ENCODE measurements at regions not wholly inside any gene's neighbourhood (a gene's known extent, or its start where the extent isn't known, plus 50 kb on each side); places are given as distances from the start of the nearest gene placed in this dataset.
"Not testable (repeated sequence)": the region's sequence is repeated elsewhere in the genome, so short reads cannot be mapped to it uniquely, and the experiment has no call there.

GRCh38 chr11:129637983-129638776 lies 177.5 kb upstream of the TMEM45B start:
- no peak for DNase-seq (ENCODE audit: low spot score)

GRCh38 chr11:129639300-129639699 lies 176.3 kb upstream of the TMEM45B start:
- no peak for DNase-seq (ENCODE audit: low spot score)

GRCh38 chr11:129640671-129641070 lies 175.0 kb upstream of the TMEM45B start:
- DNase-seq (ENCODE audit: low spot score) = no peak

DNA sequence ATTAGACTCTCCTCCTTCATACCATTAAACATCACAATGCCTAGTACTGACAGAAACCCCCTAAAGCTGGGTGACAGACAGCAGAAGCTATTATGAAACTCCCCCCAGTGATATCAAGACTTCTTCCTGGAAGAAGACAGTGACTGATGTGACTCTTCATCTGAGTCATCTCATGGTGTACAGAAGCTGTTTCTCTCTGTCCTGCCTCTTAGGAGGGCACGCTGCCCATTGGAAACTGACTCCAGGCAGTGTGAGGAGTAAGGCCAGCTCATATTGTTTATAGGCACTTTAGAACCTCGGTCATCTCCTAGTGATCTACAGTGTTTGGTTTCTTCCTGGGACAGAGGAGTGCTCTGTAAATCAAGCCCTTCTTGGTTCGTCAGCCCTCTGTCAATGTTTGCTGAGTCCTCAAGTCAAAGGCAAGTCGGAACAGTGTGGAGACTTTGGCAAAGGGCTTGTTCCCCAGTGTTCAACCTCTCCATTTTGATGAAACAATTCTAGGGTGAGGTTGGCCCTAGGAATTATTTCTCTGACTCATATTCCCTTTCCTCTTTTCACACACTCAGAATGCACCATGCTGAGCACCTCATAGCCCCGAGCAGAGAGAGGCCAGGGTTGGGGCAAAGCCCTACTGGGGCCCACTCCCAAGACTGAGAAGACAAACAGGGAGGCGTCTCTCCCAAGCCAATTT lies 172.5 kb upstream of the TMEM45B start:
- no peak for DNase-seq (ENCODE audit: low spot score)

- DNase-seq (ENCODE audit: low spot score) = no peak
Measured at GRCh38 chr11:129644326-129644725, 171.3 kb upstream of the TMEM45B start.

DNA sequence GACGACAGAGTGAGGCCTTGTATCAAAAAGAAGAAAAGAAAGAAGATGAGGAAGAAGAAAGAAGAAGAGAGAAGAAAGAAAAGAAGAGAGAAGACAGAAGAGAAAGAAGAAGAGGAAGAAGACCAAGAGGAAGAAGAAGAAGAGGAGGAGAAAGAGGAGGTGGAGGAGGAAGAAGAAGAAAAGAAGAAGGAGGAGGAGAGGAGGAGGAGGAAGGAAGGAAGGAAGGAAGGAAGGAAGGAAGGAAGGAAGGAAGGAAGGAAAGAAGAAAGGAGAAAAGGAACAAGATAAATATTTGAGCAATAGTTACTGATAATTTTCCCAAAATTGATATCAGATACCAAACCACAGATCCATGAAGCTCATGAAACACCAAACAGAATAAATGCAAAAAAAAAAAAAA lies 169.7 kb upstream of the TMEM45B start:
- DNase-seq (ENCODE audit: low spot score) = no peak

DNA sequence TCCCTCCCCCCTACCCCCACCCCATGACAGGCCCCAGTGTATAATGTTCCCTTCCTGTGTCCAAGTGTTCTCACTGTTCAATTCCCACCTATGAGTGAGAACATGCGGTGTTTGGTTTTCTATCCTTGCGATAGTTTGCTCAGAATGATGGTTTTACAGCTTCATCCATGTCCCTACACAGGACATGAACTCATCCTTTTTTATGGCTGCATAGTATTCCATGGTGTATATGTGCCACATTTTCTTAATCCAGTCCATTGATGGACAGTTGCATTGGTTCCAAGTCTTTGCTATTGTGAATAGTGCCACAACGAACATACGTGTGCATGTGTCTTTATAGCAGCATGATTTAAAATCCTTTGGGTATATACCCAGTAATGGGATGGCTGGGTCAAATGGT lies 165.6 kb upstream of the TMEM45B start:
- DNase-seq (ENCODE audit: low spot score) = not testable (repeated sequence)

- no peak for DNase-seq (ENCODE audit: low spot score)
Measured at GRCh38 chr11:129652835-129653234, 162.8 kb upstream of the TMEM45B start.

- no peak for DNase-seq (ENCODE audit: low spot score)
Measured at GRCh38 chr11:129655247-129655832, 160.3 kb upstream of the TMEM45B start.

DNA sequence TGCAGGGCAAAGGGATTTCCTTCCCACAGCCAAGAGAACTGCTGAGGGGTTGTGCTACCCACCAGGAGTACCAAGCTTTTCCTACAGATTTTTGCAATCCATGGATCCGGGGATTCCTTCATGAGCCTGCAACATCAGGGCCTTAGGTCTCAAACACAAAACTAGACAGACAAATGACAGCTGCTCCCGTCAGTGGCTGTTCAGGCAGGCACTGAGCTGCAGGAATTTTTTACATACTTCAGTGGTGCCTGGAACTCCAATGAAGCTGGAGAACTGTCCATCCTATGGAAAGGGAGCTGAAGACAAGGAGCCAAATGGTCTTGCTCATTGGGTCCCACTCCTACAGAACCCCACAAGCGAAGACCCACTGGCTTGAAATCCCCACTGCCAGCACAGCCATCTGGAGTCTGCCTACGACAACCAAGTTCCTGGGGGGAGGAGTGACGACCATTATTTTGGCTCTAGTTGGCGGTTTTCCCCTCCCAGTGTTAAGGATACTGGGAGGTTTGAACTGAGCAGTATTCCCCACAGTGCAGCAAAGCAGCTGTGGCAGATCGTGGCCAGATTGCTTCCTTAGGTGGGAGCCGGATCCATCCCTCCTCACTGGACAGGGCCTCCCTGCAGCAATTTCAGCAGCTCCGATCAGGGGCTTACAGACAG lies 157.7 kb upstream of the TMEM45B start:
- no peak for DNase-seq (ENCODE audit: low spot score)

DNA sequence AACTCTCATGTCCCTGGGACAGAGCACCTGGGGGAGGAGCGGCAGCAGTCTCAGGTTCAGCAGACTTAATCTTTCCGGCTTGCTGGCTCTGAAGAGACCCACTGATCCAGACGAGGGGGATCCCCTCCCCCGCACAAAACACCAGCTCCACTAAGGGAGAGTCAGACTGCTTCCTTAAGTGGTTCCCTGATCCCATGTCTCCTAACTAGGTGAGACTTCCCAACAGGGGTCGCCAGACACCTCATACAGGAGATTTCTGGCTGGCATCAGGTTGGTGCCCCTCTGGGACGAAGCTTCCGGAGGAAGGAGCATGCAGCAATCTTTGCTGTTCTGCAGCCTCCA lies 157.2 kb upstream of the TMEM45B start:
- DNase-seq (ENCODE audit: low spot score) = no peak

- no peak for DNase-seq (ENCODE audit: low spot score)
Measured at GRCh38 chr11:129680907-129681306, 134.7 kb upstream of the TMEM45B start.

DNA sequence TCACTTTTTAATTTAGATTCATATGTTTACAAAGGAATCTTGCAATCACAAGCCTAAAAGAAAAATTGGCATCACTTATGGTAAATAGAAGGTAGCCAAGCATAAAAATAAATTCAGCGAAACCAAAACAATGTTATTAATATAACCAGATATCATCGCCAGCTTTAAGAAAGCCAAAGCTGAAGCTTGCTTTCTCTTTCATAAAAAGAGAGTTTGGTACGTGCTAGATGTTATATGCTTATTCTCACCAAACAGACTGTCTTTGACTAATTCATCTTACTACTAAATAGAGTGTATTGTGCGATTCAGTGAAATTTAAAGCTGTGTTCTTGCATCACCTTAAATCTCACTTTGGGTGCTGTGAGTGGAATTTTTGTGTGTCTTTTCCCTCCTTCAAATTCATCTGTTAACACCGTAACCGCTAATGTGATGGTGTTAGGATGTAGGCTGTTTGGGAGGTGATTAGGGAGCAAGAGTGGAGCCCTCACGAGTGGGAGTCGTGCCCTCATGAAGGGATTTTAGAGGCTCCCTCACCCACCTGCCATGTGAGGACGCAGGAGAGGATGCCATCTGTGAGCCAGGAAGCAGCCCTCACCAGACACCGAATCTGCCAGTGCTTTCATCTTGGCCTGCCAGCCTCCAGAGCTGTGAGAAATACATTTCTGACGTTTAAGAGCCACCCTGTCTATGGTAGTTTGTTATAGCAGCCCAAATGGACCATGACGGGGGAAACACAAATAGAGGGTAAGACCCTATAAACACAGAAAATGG lies 134.1 kb upstream of the TMEM45B start:
- no peak for DNase-seq (ENCODE audit: low spot score)

DNA sequence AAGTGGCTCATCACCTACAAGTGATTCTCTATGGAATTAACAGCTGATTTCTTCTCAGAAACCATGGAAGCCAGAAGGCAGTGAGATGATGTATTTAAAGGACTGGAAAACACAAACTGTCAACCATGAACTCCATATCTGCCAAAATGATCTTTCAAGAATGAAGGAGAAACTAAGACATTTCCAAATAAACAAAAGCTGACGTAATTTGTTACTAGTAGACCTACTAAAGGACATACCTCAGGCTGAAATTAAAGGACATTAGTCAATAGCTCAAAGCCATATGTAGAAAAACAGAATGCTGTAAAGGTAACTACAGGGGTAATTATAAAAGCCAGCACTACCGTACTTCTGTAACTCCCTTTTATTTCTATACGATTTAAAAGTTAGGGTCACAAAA lies 129.4 kb upstream of the TMEM45B start:
- DNase-seq (ENCODE audit: low spot score) = no peak

DNA sequence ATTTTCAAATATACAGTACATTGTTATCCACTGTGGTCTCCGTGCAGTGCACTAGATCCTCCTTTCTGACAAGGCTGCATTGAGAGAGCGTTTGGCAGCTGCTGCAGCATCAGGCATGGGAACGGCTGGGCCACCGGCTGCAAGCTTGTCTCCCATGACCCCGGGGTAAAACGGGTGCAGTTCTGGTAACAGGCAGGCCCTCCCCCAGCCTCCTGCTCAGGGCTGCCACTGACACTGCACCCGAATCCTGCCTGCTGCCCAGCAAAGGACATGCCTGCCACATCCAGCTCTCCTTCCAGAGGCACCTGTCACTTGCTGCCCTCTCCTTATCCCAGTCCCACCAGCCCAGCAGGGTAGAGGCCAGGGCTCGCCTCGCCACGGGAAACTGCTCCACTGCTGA lies 124.5 kb upstream of the TMEM45B start:
- DNase-seq (ENCODE audit: low spot score) = no peak

GRCh38 chr11:129694538-129694937 lies 121.1 kb upstream of the TMEM45B start:
- no peak for DNase-seq (ENCODE audit: low spot score)

GRCh38 chr11:129694966-129695365 lies 120.7 kb upstream of the TMEM45B start:
- no peak for DNase-seq (ENCODE audit: low spot score)

GRCh38 chr11:129695571-129696308 lies 119.9 kb upstream of the TMEM45B start:
- no peak for DNase-seq (ENCODE audit: low spot score)

DNA sequence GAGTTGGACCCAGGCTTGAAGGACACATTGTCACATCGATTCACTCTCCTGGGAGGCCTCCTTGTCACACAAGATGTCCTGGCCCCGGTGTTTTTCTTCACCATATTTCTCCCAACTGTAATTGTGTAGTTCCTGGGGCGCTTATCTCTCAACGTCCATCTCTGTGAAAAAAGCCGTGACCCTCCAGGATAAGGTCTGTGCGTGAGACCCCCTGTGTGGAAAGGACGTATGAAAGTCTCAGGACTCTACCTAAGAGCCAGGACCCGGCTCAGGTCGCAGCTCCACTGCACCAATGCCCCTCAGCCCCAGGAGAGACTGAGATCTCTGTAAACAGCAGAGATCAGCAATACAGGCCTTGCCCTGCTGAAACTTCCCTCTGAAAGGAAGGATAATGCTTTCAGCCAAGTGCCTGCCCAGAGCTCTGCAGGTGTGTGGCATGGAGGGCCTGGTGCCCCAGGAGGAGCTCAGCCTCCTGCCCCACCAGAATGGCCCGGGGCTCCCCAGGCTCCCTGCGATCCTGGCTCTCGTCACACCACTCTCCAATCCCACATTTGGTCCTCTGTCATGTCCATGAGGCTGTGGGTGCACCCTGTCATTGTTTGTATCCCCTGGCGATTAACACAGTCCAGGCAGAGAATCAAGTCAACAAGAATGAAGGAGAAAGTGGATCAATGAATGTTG lies 119.2 kb upstream of the TMEM45B start:
- no peak for DNase-seq (ENCODE audit: low spot score)

DNA sequence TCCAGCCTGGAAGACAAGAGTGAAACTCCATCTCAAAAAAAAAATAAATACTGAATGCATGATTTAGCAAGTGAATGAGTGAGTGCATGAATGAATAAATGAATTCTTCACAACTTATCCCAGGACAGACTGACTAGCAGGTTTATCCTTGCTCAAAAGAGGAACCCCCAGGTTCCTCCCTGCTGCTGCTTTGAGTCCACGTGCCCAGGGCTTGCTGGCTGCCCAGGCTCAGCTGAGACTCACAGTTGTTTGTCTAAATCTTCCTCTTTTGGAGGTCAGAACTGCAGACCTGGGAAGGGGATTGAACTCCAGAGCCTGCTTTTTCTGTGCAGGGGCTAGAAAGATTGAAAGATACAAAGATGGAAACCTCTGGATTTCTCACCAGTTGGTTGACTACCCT lies 117.4 kb upstream of the TMEM45B start:
- no peak for DNase-seq (ENCODE audit: low spot score)

All from hematopoietic multipotent progenitor cell treated with erythropoietin and hydrocortisone succinate and interleukin-3 and kit ligand, for 17 days (in vitro differentiated cells).